ENCODE measurements at regions not wholly inside any gene's neighbourhood (a gene's known extent, or its start where the extent isn't known, plus 50 kb on each side); places are given as distances from the start of the nearest gene placed in this dataset.

DNA sequence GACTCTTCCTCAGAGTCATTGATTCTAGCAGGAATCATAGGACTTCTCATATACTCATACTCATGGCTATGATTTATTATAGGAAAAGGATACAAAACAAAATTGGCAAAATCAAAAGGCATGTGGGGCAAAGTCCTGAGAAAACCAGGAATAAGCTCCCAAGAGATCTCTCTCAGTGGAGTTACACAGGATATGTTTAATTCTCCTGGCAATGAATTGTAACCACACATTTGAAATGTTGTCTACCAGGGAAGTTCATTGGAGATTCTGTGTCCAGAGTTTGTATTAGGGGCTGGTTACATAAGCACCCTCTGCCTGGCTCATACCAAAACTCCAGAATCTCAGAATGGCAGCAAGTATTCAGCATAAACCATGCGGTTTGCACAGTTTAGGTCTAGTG lies 63.9 kb downstream of the ADAMTS1 start:
- TF ChIP-seq, protein P1, sequence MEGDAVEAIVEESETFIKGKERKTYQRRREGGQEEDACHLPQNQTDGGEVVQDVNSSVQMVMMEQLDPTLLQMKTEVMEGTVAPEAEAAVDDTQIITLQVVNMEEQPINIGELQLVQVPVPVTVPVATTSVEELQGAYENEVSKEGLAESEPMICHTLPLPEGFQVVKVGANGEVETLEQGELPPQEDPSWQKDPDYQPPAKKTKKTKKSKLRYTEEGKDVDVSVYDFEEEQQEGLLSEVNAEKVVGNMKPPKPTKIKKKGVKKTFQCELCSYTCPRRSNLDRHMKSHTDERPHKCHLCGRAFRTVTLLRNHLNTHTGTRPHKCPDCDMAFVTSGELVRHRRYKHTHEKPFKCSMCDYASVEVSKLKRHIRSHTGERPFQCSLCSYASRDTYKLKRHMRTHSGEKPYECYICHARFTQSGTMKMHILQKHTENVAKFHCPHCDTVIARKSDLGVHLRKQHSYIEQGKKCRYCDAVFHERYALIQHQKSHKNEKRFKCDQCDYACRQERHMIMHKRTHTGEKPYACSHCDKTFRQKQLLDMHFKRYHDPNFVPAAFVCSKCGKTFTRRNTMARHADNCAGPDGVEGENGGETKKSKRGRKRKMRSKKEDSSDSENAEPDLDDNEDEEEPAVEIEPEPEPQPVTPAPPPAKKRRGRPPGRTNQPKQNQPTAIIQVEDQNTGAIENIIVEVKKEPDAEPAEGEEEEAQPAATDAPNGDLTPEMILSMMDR (IDR thresholded peaks at IDR 0.05): no peak
- no peak for TF ChIP-seq TCF7L2 (IDR thresholded peaks at IDR 0.05; ENCODE audit: low read depth, low read length)
- TF ChIP-seq POLR2AphosphoS5 (IDR thresholded peaks at IDR 0.05; ENCODE audit: low read depth, low read length): no peak
- TF ChIP-seq, protein P2, sequence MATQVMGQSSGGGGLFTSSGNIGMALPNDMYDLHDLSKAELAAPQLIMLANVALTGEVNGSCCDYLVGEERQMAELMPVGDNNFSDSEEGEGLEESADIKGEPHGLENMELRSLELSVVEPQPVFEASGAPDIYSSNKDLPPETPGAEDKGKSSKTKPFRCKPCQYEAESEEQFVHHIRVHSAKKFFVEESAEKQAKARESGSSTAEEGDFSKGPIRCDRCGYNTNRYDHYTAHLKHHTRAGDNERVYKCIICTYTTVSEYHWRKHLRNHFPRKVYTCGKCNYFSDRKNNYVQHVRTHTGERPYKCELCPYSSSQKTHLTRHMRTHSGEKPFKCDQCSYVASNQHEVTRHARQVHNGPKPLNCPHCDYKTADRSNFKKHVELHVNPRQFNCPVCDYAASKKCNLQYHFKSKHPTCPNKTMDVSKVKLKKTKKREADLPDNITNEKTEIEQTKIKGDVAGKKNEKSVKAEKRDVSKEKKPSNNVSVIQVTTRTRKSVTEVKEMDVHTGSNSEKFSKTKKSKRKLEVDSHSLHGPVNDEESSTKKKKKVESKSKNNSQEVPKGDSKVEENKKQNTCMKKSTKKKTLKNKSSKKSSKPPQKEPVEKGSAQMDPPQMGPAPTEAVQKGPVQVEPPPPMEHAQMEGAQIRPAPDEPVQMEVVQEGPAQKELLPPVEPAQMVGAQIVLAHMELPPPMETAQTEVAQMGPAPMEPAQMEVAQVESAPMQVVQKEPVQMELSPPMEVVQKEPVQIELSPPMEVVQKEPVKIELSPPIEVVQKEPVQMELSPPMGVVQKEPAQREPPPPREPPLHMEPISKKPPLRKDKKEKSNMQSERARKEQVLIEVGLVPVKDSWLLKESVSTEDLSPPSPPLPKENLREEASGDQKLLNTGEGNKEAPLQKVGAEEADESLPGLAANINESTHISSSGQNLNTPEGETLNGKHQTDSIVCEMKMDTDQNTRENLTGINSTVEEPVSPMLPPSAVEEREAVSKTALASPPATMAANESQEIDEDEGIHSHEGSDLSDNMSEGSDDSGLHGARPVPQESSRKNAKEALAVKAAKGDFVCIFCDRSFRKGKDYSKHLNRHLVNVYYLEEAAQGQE (IDR thresholded peaks at IDR 0.05; ENCODE audit: insufficient read depth in 1 of 2, low read depth in 2 of 2, low read length in 1 of 2): no peak
- no peak for TF ChIP-seq SIN3A (IDR thresholded peaks at IDR 0.05; ENCODE audit: borderline replicate concordance, insufficient read depth, low read depth, low read length)
